ENCODE measurements at regions not wholly inside any gene's neighbourhood (a gene's known extent, or its start where the extent isn't known, plus 50 kb on each side); places are given as distances from the start of the nearest gene placed in this dataset.
"Not testable (repeated sequence)": the region's sequence is repeated elsewhere in the genome, so short reads cannot be mapped to it uniquely, and the experiment has no call there.

- no peak for DNase-seq
Measured at GRCh38 chr18:54433368-54433767, 75.7 kb downstream of the C18orf54 start.

GRCh38 chr18:54433857-54434256 is 76.2 kb downstream of the C18orf54 start:
- DNase-seq = no peak

- DNase-seq = no peak
Measured at GRCh38 chr18:54434453-54434852, 76.7 kb downstream of the C18orf54 start.

- no peak for DNase-seq
Measured at GRCh38 chr18:54436501-54436900, 78.8 kb downstream of the C18orf54 start.

GRCh38 chr18:54440292-54440691 is 82.6 kb downstream of the C18orf54 start:
- DNase-seq = no peak

GRCh38 chr18:54444319-54444914 is 86.7 kb downstream of the C18orf54 start:
- DNase-seq = peak; percentile 19

GRCh38 chr18:54453996-54454395 is 96.3 kb downstream of the C18orf54 start:
- no peak for DNase-seq

- no peak for DNase-seq
Measured at GRCh38 chr18:54465502-54465901, 107.8 kb downstream of the C18orf54 start.

- no peak for DNase-seq
Measured at GRCh38 chr18:54466248-54467005, 108.7 kb downstream of the C18orf54 start.

- DNase-seq = no peak
Measured at GRCh38 chr18:54479365-54479764, 111.7 kb upstream of the DYNAP start.

GRCh38 chr18:54480616-54481015 is 110.4 kb upstream of the DYNAP start:
- no peak for DNase-seq

- DNase-seq = not testable (repeated sequence)
Measured at GRCh38 chr18:54502451-54502850, 88.6 kb upstream of the DYNAP start.

- no peak for DNase-seq
Measured at GRCh38 chr18:54503131-54503894, 87.7 kb upstream of the DYNAP start.

- DNase-seq = no peak
Measured at GRCh38 chr18:54506516-54507261, 84.4 kb upstream of the DYNAP start.

GRCh38 chr18:54509793-54510192 is 81.3 kb upstream of the DYNAP start:
- no peak for DNase-seq

GRCh38 chr18:54515149-54515548 is 75.9 kb upstream of the DYNAP start:
- no peak for DNase-seq

GRCh38 chr18:54517521-54517920 is 73.5 kb upstream of the DYNAP start:
- no peak for DNase-seq

GRCh38 chr18:54521846-54522245 is 69.2 kb upstream of the DYNAP start:
- DNase-seq = no peak

- DNase-seq = no peak
Measured at GRCh38 chr18:54528942-54529376, 62.1 kb upstream of the DYNAP start.

GRCh38 chr18:54529444-54529843 is 61.6 kb upstream of the DYNAP start:
- DNase-seq = no peak

- no peak for DNase-seq
Measured at GRCh38 chr18:54530285-54530684, 60.8 kb upstream of the DYNAP start.

GRCh38 chr18:54531402-54532065 is 59.5 kb upstream of the DYNAP start:
- DNase-seq = no peak

- DNase-seq = no peak
Measured at GRCh38 chr18:54532222-54532621, 58.8 kb upstream of the DYNAP start.

Measured in stimulated activated CD4-positive, alpha-beta T cell treated with anti-CD3 and anti-CD28 coated beads, Interleukin-4, amount 100 ng/mL, for 24 hours (primary cell).